Naive B cell (primary cell): ENCODE measurements at regions not wholly inside any gene's neighbourhood (a gene's known extent, or its start where the extent isn't known, plus 50 kb on each side); places are given as distances from the start of the nearest gene placed in this dataset.
"Not testable (repeated sequence)": the region's sequence is repeated elsewhere in the genome, so short reads cannot be mapped to it uniquely, and the experiment has no call there.

ENCODE experiments used
- ATAC-seq, 2 donors: fragments of 150-1000 bp; cut with Tn5 transposase; 2 replicates each; pipeline ENCODE4 v1.10.0; 2021; ENCODE audit warnings: low read depth in 2 of 2, mild to moderate bottlenecking in 2 of 2, moderate library complexity in 2 of 2
- DNase-seq: peaks from one replicate; pipeline ENCODE4 v3.0.0; 2022
- H3K27ac Mint-ChIP-seq, 6 donors: one replicate each; pipeline ENCODE4 v1.8.0; 2020 to 2022; ENCODE audit warnings: mild to moderate bottlenecking in 6 of 6, mixed read lengths in 6 of 6, moderate library complexity in 5 of 6, inconsistent platforms in 2 of 6
- H3K27me3 Mint-ChIP-seq, 3 donors: one replicate each; pipeline ENCODE4 v1.8.0; 2021 to 2022; ENCODE audit warnings: mixed read lengths in 3 of 3, mild to moderate bottlenecking in 1 of 3
- H3K36me3 Mint-ChIP-seq, 2 donors: one replicate each; pipeline ENCODE4 v1.8.0; 2020 to 2022; ENCODE audit warnings: mixed read lengths in 2 of 2, inconsistent platforms in 1 of 2, mild to moderate bottlenecking in 1 of 2
- H3K4me1 Mint-ChIP-seq, 3 donors: one replicate each; pipeline ENCODE4 v1.8.0; 2020 to 2022; ENCODE audit warnings: mixed read lengths in 3 of 3, inconsistent platforms in 1 of 3, mild to moderate bottlenecking in 1 of 3, moderate library complexity in 1 of 3
- H3K4me3 Mint-ChIP-seq, 8 donors: one replicate each; pipeline ENCODE4 v1.8.0; 2020 to 2022; ENCODE audit warnings: mild to moderate bottlenecking in 8 of 8, mixed read lengths in 8 of 8, moderate library complexity in 8 of 8, inconsistent platforms in 2 of 8
- H3K9me3 Mint-ChIP-seq, 7 donors: one replicate each; pipeline ENCODE4 v1.8.0; 2020 to 2022; ENCODE audit warnings: mixed read lengths in 7 of 7, mild to moderate bottlenecking in 5 of 7, inconsistent platforms in 2 of 7, moderate library complexity in 1 of 7

DNA sequence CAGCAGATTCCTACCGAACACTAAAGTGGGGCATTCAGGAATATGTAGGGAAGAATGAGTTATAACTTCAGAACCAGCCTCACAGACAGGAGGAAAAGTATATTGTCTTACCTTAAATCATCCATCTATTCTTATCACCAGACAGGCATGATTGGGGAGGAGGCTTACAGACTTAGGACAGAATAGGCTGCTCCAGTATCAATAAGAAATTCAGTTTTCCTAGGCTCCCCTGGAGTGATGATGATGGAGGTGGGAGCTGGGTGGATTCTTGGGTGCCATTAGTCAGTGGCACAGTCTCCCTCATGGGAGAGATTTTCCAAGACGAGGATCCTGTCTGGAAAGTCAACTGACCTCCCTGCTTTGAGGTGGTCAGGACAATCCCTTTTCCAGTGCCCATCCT is 225.0 kb downstream of the AASDHPPT start:
- no peak overlapping the region for H3K4me3 Mint-ChIP-seq
- no peaks in the 10 kb centered on the region for H3K4me1 Mint-ChIP-seq
- ATAC-seq (no peak), DNase-seq (no peak)
- H3K27me3 Mint-ChIP-seq = peaks cover 0 to 4% (median 0%) of the 10 kb centered on the region in 3 donors
- H3K9me3 Mint-ChIP-seq = peaks cover 10 to 28% (median 19%) of the 10 kb centered on the region in 7 donors
- no peak overlapping the region for H3K27ac Mint-ChIP-seq
- no peaks in the 10 kb centered on the region for H3K36me3 Mint-ChIP-seq

DNA sequence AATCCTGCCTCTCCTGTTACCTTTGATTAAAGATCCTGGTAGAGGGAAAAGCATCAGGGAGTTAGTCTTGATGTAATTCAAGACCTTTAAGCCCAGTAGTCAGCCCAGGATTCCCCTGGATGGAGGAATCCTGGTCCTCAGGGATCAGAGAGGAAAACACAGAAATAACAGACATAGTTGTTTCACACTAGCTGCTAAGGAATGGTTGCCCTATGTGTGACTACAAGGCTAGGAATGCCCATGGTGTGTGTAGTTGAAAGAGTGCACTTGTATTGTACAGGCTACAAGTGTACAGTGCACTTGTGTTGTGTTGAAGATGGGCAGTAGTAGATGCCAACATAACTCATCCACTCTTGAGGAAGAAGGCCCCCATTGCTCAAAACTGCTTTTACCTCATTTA is 226.8 kb downstream of the AASDHPPT start:
- no peaks in the 10 kb centered on the region for H3K36me3 Mint-ChIP-seq
- ATAC-seq (no peak), DNase-seq (no peak)
- no peak overlapping the region for H3K4me3 Mint-ChIP-seq
- H3K4me1 Mint-ChIP-seq = no peaks in the 10 kb centered on the region
- H3K27me3 Mint-ChIP-seq = peaks cover 0 to 4% (median 0%) of the 10 kb centered on the region in 3 donors
- peaks cover 10 to 25% (median 15%) of the 10 kb centered on the region in 7 donors for H3K9me3 Mint-ChIP-seq
- H3K27ac Mint-ChIP-seq = no peak overlapping the region

DNA sequence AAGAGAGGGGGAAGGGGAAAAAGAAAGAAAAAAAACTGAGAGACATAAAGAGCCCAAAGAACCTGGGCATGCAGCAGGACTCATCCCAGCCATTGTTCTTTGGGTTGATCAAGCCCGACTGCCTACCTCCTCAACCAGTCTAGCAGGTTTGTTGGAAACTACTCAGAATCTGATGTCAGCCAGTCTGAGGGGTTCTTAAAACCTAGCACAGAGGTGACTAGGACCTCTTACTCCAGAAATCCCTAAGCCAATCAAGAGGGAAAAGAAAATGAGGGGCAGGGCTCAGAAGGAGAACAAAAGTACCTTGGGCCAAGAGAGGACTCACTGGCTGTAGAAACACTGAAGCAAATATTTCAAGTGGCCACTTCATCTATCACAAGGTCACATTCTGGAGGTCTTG is 228.0 kb downstream of the AASDHPPT start:
- H3K9me3 Mint-ChIP-seq = peaks cover 10 to 27% (median 15%) of the 10 kb centered on the region in 7 donors
- H3K4me3 Mint-ChIP-seq = no peak overlapping the region
- DNase-seq (no peak), ATAC-seq (no peak)
- no peak overlapping the region for H3K27ac Mint-ChIP-seq
- H3K4me1 Mint-ChIP-seq = no peaks in the 10 kb centered on the region
- H3K36me3 Mint-ChIP-seq = no peaks in the 10 kb centered on the region
- H3K27me3 Mint-ChIP-seq = peaks cover 0 to 4% (median 0%) of the 10 kb centered on the region in 3 donors

DNA sequence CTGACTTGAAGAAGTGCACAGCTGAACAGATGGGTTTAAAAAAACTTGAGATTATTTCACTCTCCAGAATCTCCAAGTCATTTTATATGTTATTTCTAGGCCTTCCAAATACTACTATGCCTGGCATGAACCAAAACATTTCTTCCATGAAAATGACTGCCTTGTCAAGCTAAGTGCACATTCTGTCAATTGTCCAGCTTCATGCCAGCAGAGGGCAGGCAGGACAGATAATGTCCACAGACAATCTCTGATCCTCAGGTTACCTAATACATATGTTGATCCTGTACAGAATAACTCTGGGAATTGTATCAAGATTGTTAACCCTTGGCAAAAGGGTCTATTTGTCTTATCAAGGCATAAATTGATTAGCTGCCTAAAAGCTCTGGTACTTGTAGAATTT is 229.5 kb downstream of the AASDHPPT start:
- Mint-ChIP-seq H3K9me3 (peaks cover 10 to 26% (median 15%) of the 10 kb centered on the region in 7 donors), H3K27me3 (peaks cover 0 to 4% (median 0%) of the 10 kb centered on the region in 3 donors), H3K36me3 (no peaks in the 10 kb centered on the region), H3K4me3 (no peak overlapping the region), H3K4me1 (no peaks in the 10 kb centered on the region), H3K27ac (no peak overlapping the region)
- no peak for ATAC-seq
- no peak for DNase-seq

DNA sequence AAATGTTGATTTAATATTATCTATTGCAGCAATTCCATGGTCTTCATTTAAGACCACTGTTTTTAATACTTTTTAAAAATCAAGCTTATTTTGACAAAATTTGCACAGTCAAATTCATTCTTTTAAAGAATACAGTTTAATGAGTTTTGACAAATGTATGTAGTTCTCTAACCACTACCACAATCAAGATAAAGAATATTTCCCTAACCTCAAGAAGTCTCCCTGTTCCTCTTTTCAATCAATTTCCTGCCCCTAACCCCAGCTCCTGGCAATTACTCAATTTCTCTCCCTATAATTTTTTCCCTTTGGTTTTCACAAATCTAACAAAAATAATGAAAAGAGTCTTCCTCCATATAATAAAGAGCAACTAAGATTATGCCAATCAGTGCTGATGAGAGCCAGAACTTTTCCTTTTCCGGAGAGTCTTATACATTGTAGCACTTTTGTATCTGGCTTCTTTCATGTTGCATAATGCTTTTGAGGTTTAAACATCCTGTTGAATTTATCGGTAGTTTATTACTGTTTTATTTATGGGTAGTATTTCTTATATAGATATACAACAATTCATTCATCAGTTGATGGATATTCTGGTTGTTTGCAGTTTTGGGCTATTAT is 231.7 kb downstream of the AASDHPPT start:
- H3K27ac Mint-ChIP-seq = no peak overlapping the region
- DNase-seq = no peak
- H3K9me3 Mint-ChIP-seq = peaks cover 0 to 14% (median 5%) of the 10 kb centered on the region in 7 donors
- peaks cover 0 to 4% (median 0%) of the 10 kb centered on the region in 3 donors for H3K27me3 Mint-ChIP-seq
- H3K4me1 Mint-ChIP-seq = no peaks in the 10 kb centered on the region
- H3K4me3 Mint-ChIP-seq = no peak overlapping the region
- ATAC-seq = no peak
- no peaks in the 10 kb centered on the region for H3K36me3 Mint-ChIP-seq

DNA sequence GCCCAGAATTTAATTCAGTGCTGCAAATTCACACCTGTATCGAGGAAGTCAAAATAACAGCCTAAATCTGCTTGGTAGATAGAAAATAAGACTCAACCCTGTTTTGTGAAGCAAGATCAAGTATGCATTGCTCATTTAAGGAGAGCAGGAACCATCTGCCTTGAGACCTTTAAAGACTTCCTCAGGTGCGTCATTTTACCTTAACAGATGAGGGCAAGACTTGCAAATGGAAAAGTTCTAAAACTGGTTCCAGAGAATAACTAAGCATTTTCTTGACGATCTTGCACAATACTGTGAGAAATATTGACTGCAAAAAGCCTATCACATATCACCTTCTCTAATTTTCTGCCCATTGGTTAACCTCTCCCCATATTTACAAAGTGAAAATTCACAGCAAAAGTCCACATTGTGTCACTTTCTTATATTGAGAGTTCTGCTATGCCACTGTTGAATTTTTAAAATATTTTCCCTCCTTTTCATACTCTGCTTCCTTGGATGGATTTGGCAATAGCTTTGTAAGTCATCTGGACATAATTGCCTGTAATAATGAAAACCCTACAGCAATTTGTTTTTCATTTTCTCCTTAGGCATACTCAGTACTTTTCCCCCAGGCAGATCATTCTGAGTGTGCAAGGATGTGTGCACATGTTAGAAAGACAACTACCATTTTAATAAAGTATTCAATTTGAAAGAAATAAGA is 234.2 kb downstream of the AASDHPPT start:
- Mint-ChIP-seq H3K9me3 (peaks cover 0 to 5% (median under 1%) of the 10 kb centered on the region in 7 donors), H3K27ac (no peak overlapping the region), H3K4me1 (no peaks in the 10 kb centered on the region), H3K4me3 (no peak overlapping the region), H3K27me3 (peaks cover 0 to 2% (median 0%) of the 10 kb centered on the region in 3 donors), H3K36me3 (no peaks in the 10 kb centered on the region)
- ATAC-seq (no peak), DNase-seq (no peak)

DNA sequence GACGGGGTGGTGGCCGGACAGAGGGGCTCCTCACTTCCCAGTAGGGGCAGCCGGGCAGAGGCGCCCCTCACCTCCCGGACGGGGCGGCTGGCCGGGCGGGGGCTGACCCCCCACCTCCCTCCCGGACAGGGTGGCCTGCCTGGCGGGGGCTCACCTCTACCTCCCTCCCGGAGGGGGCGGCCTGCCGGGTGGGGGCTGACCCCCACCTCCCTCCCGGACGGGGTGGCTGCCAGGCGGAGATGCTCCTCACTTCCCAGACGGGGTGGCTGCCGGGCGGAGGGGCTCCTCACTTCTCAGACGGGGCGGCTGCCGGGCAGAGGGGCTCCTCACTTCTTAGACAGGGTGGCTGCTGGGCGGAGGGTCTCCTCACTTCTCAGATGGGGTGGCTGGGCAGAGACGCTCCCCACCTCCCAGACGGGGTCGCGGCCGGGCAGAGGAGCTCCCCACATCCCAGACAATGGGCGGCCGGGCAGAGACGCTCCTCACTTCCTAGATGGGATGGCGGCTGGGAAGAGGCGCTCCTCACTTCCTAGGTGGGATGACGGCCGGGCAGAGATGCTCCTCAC is 239.8 kb downstream of the AASDHPPT start:
- H3K27me3 Mint-ChIP-seq, H3K4me1 Mint-ChIP-seq, H3K9me3 Mint-ChIP-seq, H3K4me3 Mint-ChIP-seq, H3K27ac Mint-ChIP-seq, H3K36me3 Mint-ChIP-seq, DNase-seq, ATAC-seq: not testable (repeated sequence)

DNA sequence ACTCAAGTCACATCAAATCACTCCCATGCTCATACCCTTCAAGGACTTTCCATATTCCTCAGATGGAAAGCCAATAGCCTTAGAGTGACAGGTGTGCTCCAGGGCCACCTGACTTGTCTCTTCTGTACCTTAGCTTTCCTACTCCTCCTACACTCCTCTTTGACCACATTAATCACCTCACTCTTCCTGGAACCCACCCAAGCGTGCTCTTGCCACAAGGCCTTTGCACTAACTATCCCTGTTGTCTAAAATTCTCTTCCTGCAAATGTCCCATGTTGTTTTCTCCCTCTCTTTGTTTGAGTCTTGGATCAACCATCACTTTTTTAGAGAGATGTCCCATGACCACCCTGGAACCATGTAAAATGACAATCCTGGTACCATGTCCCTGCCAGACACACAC is 244.1 kb downstream of the AASDHPPT start:
- H3K4me1 Mint-ChIP-seq = no peaks in the 10 kb centered on the region
- H3K9me3 Mint-ChIP-seq = peaks cover 0 to 9% (median 5%) of the 10 kb centered on the region in 7 donors
- no peak overlapping the region for H3K27ac Mint-ChIP-seq
- no peak for DNase-seq
- no peaks in the 10 kb centered on the region for H3K36me3 Mint-ChIP-seq
- H3K4me3 Mint-ChIP-seq = no peak overlapping the region
- H3K27me3 Mint-ChIP-seq = no peaks in the 10 kb centered on the region
- no peak for ATAC-seq

DNA sequence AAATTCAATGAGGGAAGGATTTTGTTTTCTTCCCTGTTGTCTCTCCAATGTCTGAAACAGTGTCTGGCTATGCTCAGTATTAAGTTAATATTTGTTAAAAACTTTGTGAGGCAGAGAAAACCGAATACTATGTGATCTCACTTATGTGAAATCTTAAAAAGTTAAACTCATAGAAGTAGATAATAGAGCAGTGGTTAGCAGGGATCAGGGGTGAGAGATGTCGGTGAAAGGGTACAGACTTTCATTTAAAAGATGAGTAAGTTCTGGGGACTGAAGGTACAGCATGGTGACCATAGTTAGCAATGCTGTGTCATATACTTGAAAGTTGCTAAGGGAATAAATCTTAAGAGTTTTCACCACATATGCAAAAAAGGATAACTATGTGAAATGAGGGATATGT is 244.6 kb downstream of the AASDHPPT start:
- no peak overlapping the region for H3K27ac Mint-ChIP-seq
- DNase-seq = no peak
- no peaks in the 10 kb centered on the region for H3K27me3 Mint-ChIP-seq
- no peaks in the 10 kb centered on the region for H3K36me3 Mint-ChIP-seq
- H3K4me1 Mint-ChIP-seq = no peaks in the 10 kb centered on the region
- no peak overlapping the region for H3K4me3 Mint-ChIP-seq
- H3K9me3 Mint-ChIP-seq = peaks cover 0 to 10% (median 6%) of the 10 kb centered on the region in 7 donors
- ATAC-seq = no peak

DNA sequence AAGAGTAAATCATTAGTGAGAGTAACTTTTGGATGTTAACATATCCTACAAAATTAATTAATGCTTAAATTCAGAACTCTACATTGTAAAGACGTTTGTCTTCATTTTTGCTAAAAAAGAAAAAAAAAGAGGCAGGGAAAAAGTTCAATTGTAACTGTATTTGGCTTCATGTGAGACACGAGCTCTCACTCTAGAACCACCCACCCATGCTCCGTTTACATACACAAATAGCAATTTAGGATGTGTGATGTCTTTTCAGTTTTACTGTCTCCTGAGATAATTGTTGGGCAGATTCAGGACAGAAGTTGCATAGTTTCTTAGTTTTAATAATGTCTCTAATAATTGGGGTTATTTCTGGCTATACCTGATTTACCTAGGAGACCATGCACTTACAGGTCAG is 248.6 kb downstream of the AASDHPPT start:
- H3K27me3 Mint-ChIP-seq = no peaks in the 10 kb centered on the region
- no peaks in the 10 kb centered on the region for H3K36me3 Mint-ChIP-seq
- H3K27ac Mint-ChIP-seq = no peak overlapping the region
- DNase-seq (no peak), ATAC-seq (no peak)
- H3K4me1 Mint-ChIP-seq = no peaks in the 10 kb centered on the region
- peaks cover 0 to 13% (median 9%) of the 10 kb centered on the region in 7 donors for H3K9me3 Mint-ChIP-seq
- no peak overlapping the region for H3K4me3 Mint-ChIP-seq

DNA sequence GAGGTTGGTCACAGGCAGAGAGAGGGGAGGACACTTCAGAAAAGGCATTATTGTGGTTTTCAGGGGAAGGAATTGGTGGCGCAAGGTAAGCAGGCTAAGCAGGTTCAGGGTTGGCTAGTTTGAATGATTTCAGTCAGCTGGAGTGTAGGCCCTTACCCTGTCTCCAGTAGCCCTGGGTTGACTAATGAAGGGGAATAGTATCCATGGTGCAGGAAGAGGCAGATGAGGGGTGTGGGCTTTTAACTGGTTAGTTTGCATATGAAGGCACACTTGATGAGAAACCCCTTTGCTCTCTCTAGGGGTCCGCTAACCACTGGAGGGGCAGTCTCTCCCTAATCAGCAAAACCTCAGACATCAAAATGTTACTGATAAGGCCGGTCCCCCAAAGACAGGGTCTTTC is 249.7 kb downstream of the AASDHPPT start:
- no peak for DNase-seq
- H3K27me3 Mint-ChIP-seq = no peaks in the 10 kb centered on the region
- no peak overlapping the region for H3K27ac Mint-ChIP-seq
- no peak overlapping the region for H3K4me3 Mint-ChIP-seq
- no peak for ATAC-seq
- H3K4me1 Mint-ChIP-seq = no peaks in the 10 kb centered on the region
- H3K36me3 Mint-ChIP-seq = no peaks in the 10 kb centered on the region
- H3K9me3 Mint-ChIP-seq = peaks cover 0 to 11% (median 7%) of the 10 kb centered on the region in 7 donors

DNA sequence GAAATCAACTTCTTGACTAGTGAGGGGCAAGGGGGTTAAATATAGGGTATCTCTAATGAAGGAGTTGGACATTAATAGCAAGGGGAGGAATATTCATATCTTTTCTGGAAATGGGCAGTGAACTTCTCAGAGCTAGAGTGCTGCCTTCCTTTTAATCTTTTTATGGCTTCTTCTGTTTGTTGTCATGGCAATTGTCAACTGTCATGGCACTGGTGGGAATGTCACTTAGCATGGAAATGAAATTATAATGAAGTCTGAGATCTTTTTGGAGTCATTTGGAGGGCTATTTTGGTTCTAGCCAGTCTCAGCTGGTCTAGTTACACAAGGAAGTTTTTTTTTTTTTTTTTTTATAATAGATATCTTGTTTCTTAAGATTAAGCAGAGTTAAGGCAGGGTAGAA is 250.2 kb downstream of the AASDHPPT start:
- DNase-seq = no peak
- no peaks in the 10 kb centered on the region for H3K4me1 Mint-ChIP-seq
- peaks cover 0 to 11% (median 7%) of the 10 kb centered on the region in 7 donors for H3K9me3 Mint-ChIP-seq
- no peaks in the 10 kb centered on the region for H3K36me3 Mint-ChIP-seq
- H3K4me3 Mint-ChIP-seq = no peak overlapping the region
- H3K27ac Mint-ChIP-seq = no peak overlapping the region
- no peaks in the 10 kb centered on the region for H3K27me3 Mint-ChIP-seq
- no peak for ATAC-seq

DNA sequence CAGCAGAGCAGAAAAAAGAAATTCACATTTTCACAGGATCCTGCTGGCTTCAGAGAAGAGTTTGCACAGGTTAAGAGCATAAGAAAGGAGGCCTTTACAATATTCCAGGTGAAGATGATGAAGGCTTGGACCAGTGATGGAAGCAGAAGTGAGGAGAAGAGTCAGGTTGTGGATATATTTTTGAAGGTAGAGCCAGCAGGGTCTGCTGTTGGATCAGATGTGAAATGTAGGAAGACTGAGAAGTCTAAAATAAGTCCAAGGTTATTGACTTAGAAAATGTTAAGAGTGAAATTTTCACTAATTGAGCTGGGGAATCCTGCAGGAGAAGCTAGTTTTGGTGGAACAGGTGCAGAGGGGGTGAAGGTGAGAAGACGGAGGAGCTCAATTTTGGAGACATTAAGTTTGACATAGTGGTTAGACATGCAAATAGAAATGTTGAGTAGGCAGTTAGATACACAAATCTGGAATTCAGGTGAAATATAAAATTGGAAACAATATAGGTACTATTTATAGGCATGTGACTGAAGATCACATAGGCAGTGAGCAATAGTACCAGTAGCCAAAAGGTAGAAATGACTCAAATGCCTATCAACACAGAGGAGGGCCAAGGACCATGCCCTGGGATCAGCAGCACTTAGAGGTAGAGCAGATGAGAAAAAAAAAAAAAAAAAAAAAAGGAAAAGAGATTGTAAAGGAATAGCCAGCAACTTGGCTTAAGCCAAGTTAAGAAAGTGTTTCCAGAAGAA is 252.0 kb downstream of the AASDHPPT start:
- DNase-seq = no peak
- Mint-ChIP-seq H3K36me3 (no peaks in the 10 kb centered on the region), H3K4me3 (peak overlapping the region in 1 of 8 donors; percentile 53), H3K27ac (peak overlapping the region in 1 of 6 donors; percentile 3), H3K9me3 (peaks cover 0 to 16% (median 7%) of the 10 kb centered on the region in 7 donors), H3K27me3 (no peaks in the 10 kb centered on the region), H3K4me1 (no peaks in the 10 kb centered on the region)
- ATAC-seq = no peak
